Keratinocyte (primary cell): ENCODE measurements at regions not wholly inside any gene's neighbourhood (a gene's known extent, or its start where the extent isn't known, plus 50 kb on each side); places are given as distances from the start of the nearest gene placed in this dataset.

Source experiments
- CTCF ChIP-seq, 3 experiments: IDR thresholded peaks in 1 of 3; conservative IDR thresholded peaks in 1 of 3; optimal IDR thresholded peaks in 1 of 3; 2 replicates in 2 of 3; 3 replicates in 1 of 3; pipeline versions ENCODE3 to v1.5.1; 2011; ENCODE audit warnings: low read length in 3 of 3, mild to moderate bottlenecking in 3 of 3, moderate library complexity in 2 of 3, control low read depth in 1 of 3, inconsistent platforms in 1 of 3; ENCODE audit not compliant: insufficient read depth in 2 of 3; ENCODE audit errors: extremely low read depth in 1 of 3
- EZH2 ChIP-seq: IDR thresholded peaks from one replicate; pipeline ENCODE4 v1.6.1; 2012; ENCODE audit warnings: inconsistent platforms, mild to moderate bottlenecking, low read length, moderate library complexity

GRCh38 chr10:2972810-2973209 lies 94.5 kb upstream of the PFKP start:
- no peak for TF ChIP-seq CTCF (optimal IDR thresholded peaks at IDR 0.05 in 1 of 3, IDR thresholded peaks at IDR 0.05 in 1 of 3, conservative IDR thresholded peaks at IDR 0.05 in 1 of 3; ENCODE audit: extremely low read depth in 1 of 3, insufficient read depth in 2 of 3, low read length in 3 of 3)
- no peak for TF ChIP-seq EZH2
